ENCODE measurements at regions not wholly inside any gene's neighbourhood (a gene's known extent, or its start where the extent isn't known, plus 50 kb on each side); places are given as distances from the start of the nearest gene placed in this dataset.
"Not testable (repeated sequence)": the region's sequence is repeated elsewhere in the genome, so short reads cannot be mapped to it uniquely, and the experiment has no call there.

DNA sequence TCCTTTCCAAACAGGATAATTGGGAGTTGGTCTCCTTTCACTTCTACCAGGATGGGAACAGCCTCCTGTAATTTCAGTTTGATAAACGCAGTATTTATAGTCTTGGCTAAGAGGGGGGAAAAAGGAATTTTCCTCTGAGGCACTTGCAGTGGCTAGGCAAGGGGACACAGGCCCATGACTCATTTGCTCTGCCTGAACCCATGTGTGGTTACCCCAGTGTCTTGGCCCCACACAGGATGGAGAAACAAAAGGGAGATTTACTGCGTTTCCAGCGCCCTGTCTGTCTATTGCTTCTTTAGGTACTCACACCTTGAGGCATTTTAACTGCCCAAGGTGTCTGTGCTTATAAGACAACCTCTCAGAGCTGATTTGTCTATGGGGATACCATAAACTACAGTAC is 74.8 kb upstream of the NEDD9 start:
- Histone ChIP-seq H3K27ac (ENCODE audit: low read depth in 2 of 2, low read length in 2 of 2) (no peak overlapping the region), H3K4me1 (ENCODE audit: control insufficient read depth in 2 of 2, insufficient read depth in 2 of 2, low read length in 2 of 2) (peaks cover 0 to 3% of the 10 kb centered on the region in 2 donors), H3K9ac (ENCODE audit: low read depth in 1 of 2, low read length in 2 of 2) (no peak overlapping the region)

DNA sequence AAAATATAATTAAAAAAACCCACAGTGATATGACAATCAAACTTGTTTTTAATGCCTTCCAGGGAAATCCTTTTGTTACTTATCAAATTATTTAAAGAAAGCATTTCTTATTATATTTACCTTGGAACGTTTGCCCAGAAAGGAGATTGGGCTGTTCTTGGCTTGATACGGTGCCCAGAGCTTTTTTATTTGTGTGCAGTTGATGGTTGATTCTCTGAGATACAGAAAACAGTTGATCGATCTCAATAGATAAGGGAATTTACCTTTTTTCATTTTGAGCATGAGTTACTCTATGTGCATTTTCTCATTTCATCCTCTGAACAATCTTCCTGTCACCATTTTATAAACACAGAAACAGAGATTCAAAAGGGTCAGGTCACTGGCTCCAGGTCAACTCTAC is 72.5 kb upstream of the NEDD9 start:
- Histone ChIP-seq H3K4me3 (ENCODE audit: low read length in 2 of 2) (no peak overlapping the region), H3K4me1 (ENCODE audit: control insufficient read depth in 2 of 2, insufficient read depth in 2 of 2, low read length in 2 of 2) (no peaks in the 10 kb centered on the region)

More for the DNA sequence above, 74.8 kb upstream of the NEDD9 start:
- H3K27me3 ChIP-seq (ENCODE audit: control insufficient read depth in 2 of 2, insufficient read depth in 2 of 2, low read length in 2 of 2) = no peaks in the 10 kb centered on the region
- H3K36me3 ChIP-seq (ENCODE audit: control insufficient read depth in 2 of 2, insufficient read depth in 2 of 2, low read length in 2 of 2) = no peaks in the 10 kb centered on the region
- no peaks in the 10 kb centered on the region for H3K9me3 ChIP-seq (ENCODE audit: control insufficient read depth in 2 of 2, low read length in 2 of 2)
- H3K4me3 ChIP-seq (ENCODE audit: low read length in 2 of 2) = no peak overlapping the region

DNA sequence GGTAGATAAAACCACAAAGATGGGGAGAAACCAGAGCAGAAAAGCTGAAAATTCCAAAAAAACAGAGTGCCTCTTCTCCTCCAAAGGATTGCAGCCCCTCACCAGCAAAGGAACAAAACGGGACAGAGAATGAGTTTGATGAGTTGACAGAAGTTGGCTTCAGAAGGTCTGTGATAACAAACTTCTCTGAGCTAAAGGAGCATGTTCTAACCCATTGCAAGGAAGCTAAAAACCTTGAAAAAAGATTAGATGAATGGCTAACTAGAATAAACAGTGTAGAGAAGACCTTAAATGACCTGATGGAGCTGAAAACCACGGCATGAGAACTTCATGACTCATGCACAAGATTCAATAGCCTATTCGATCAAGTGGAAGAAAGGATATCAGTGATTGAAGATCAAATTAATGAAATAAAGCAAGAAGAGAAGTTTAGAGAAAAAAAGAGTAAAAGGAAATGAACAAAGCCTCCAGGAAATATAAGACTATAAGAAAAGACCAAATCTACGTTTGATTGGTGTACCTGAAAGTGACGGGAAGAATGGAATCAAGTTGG is 67.5 kb upstream of the NEDD9 start:
- H3K27me3 ChIP-seq (ENCODE audit: control insufficient read depth in 2 of 2, insufficient read depth in 2 of 2, low read length in 2 of 2); H3K9me3 ChIP-seq (ENCODE audit: control insufficient read depth in 2 of 2, low read length in 2 of 2); H3K36me3 ChIP-seq (ENCODE audit: control insufficient read depth in 2 of 2, insufficient read depth in 2 of 2, low read length in 2 of 2); H3K9ac ChIP-seq (ENCODE audit: low read depth in 1 of 2, low read length in 2 of 2); H3K27ac ChIP-seq (ENCODE audit: low read depth in 2 of 2, low read length in 2 of 2); H3K4me3 ChIP-seq (ENCODE audit: low read length in 2 of 2); H3K4me1 ChIP-seq (ENCODE audit: control insufficient read depth in 2 of 2, insufficient read depth in 2 of 2, low read length in 2 of 2): not testable (repeated sequence)

More for the DNA sequence above, 72.5 kb upstream of the NEDD9 start:
- Histone ChIP-seq H3K9me3 (ENCODE audit: control insufficient read depth in 2 of 2, low read length in 2 of 2) (no peaks in the 10 kb centered on the region), H3K27me3 (ENCODE audit: control insufficient read depth in 2 of 2, insufficient read depth in 2 of 2, low read length in 2 of 2) (no peaks in the 10 kb centered on the region), H3K27ac (ENCODE audit: low read depth in 2 of 2, low read length in 2 of 2) (no peak overlapping the region), H3K36me3 (ENCODE audit: control insufficient read depth in 2 of 2, insufficient read depth in 2 of 2, low read length in 2 of 2) (no peaks in the 10 kb centered on the region), H3K9ac (ENCODE audit: low read depth in 1 of 2, low read length in 2 of 2) (no peak overlapping the region)

- not testable (repeated sequence) for H3K36me3 ChIP-seq (ENCODE audit: control insufficient read depth in 2 of 2, insufficient read depth in 2 of 2, low read length in 2 of 2); H3K9ac ChIP-seq (ENCODE audit: low read depth in 1 of 2, low read length in 2 of 2); H3K27ac ChIP-seq (ENCODE audit: low read depth in 2 of 2, low read length in 2 of 2); H3K4me1 ChIP-seq (ENCODE audit: control insufficient read depth in 2 of 2, insufficient read depth in 2 of 2, low read length in 2 of 2); H3K9me3 ChIP-seq (ENCODE audit: control insufficient read depth in 2 of 2, low read length in 2 of 2); H3K4me3 ChIP-seq (ENCODE audit: low read length in 2 of 2); H3K27me3 ChIP-seq (ENCODE audit: control insufficient read depth in 2 of 2, insufficient read depth in 2 of 2, low read length in 2 of 2)
Measured at GRCh38 chr6:11299421-11299784, 66.9 kb upstream of the NEDD9 start.

DNA sequence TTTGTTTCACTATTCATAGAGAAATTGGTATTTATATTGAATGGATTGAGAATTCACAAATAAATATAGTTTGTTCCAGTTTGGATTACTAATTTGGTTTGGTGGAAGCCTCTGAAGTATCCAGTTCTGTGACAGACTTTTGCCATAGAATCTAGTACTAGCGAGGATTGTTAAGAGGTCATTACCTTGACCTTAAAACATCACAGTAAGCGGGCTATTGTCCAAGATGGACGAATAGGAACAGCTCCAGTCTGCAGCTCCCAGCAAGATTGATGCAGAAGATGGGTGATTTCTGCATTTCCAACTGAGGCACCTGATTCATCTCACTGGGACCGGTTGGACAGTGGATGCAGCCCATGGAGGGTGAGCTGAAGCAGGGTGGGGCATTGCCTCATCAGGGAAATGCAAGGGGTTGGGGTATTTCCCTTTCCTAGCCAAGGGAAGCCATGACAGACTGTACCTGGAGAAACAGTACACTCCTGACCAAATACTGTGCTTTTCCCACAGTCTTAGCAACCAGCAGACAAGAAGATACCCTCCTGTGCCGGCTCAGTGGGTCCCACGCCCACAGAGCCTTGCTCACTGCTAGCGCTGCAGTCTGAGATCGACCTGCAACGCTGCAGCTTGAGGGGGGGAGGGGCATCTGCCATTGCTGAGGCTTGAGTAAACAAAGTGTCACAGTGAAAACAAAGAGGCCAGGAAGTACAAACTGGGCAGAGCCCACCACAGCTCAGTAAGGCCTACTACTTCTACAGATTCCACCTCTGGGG is 66.4 kb upstream of the NEDD9 start:
- no peaks in the 10 kb centered on the region for H3K9me3 ChIP-seq (ENCODE audit: control insufficient read depth in 2 of 2, low read length in 2 of 2)
- H3K36me3 ChIP-seq (ENCODE audit: control insufficient read depth in 2 of 2, insufficient read depth in 2 of 2, low read length in 2 of 2) = no peaks in the 10 kb centered on the region
- no peaks in the 10 kb centered on the region for H3K27me3 ChIP-seq (ENCODE audit: control insufficient read depth in 2 of 2, insufficient read depth in 2 of 2, low read length in 2 of 2)
- H3K4me3 ChIP-seq (ENCODE audit: low read length in 2 of 2) = no peak overlapping the region
- H3K4me1 ChIP-seq (ENCODE audit: control insufficient read depth in 2 of 2, insufficient read depth in 2 of 2, low read length in 2 of 2) = peaks cover 5 to 8% of the 10 kb centered on the region in 2 donors
- no peak overlapping the region for H3K9ac ChIP-seq (ENCODE audit: low read depth in 1 of 2, low read length in 2 of 2)
- no peak overlapping the region for H3K27ac ChIP-seq (ENCODE audit: low read depth in 2 of 2, low read length in 2 of 2)

DNA sequence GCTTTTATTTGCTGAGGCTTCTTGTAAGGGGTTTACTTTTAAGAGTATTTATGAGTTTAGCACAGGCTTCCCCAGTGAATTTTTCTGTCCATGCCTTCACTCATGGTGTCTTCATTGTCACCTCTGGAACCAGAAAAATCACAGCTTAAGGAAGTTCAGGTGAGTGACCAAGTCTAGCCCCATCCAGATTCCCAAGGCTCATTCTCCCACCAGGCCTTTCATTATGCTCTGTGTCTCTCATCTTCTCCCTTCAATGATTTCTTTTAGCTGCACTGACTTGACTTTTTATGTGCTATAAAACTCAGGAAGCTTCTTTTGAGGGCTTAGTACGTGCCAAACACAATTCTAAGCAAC is 64.9 kb upstream of the NEDD9 start:
- Histone ChIP-seq H3K9me3 (ENCODE audit: control insufficient read depth in 2 of 2, low read length in 2 of 2) (no peaks in the 10 kb centered on the region), H3K36me3 (ENCODE audit: control insufficient read depth in 2 of 2, insufficient read depth in 2 of 2, low read length in 2 of 2) (no peaks in the 10 kb centered on the region), H3K27me3 (ENCODE audit: control insufficient read depth in 2 of 2, insufficient read depth in 2 of 2, low read length in 2 of 2) (no peaks in the 10 kb centered on the region), H3K4me1 (ENCODE audit: control insufficient read depth in 2 of 2, insufficient read depth in 2 of 2, low read length in 2 of 2) (peaks cover 5 to 10% of the 10 kb centered on the region in 2 donors), H3K9ac (ENCODE audit: low read depth in 1 of 2, low read length in 2 of 2) (peak overlapping the region in 1 of 2 donors; percentile 22), H3K4me3 (ENCODE audit: low read length in 2 of 2) (peak overlapping the region in 1 of 2 donors; percentile 42), H3K27ac (ENCODE audit: low read depth in 2 of 2, low read length in 2 of 2) (peak overlapping the region; percentile 27 to 70)

DNA sequence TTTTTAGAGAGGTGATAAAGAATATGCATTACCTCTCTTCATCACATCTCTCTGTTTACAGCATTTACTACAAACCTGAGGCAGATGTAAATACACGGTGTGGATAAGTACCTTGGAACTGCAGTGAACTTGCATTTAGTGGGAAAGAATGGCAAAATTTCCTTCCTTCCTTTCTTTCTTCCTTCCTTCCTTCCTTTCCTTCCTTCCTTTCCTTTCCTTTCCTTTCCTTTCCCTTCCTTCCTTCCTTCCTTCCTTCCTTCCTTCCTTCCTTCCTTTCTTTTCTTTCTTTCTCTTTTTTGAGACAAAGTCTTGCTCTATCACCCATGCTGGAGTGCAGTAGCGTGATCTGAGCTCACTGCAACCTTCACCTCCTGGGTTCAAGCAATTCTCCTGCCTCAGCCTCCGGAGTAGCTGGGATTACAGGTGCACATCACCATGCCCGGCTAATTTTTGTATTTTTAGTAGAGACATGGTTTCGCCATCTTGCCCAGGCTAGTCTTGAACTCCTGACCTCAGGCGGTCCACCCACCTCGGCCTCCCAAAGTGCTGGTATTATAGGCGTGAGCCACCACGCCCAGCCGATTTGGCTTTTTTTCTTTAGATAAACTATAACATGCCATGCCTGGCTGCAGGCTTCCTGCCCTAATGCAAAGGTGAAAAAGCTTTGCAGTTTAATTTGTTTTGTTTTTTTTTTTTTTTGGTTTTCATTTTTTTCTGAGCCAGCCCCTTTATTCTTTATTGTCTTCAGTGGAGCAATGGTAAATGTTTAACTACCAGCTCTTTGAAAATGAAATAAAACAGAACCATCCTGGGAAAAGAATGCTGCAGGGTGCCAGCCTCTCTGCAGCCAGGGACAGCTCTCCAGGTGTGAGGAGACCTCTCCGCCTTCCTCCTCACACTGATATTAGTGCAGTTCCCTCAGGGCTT is 64.2 kb upstream of the NEDD9 start:
- Histone ChIP-seq H3K4me3 (ENCODE audit: low read length in 2 of 2) (no peak overlapping the region), H3K27me3 (ENCODE audit: control insufficient read depth in 2 of 2, insufficient read depth in 2 of 2, low read length in 2 of 2) (no peaks in the 10 kb centered on the region), H3K9ac (ENCODE audit: low read depth in 1 of 2, low read length in 2 of 2) (peak overlapping the region in 1 of 2 donors; percentile 22), H3K9me3 (ENCODE audit: control insufficient read depth in 2 of 2, low read length in 2 of 2) (no peaks in the 10 kb centered on the region), H3K27ac (ENCODE audit: low read depth in 2 of 2, low read length in 2 of 2) (peak overlapping the region; percentile 56 to 70), H3K36me3 (ENCODE audit: control insufficient read depth in 2 of 2, insufficient read depth in 2 of 2, low read length in 2 of 2) (no peaks in the 10 kb centered on the region), H3K4me1 (ENCODE audit: control insufficient read depth in 2 of 2, insufficient read depth in 2 of 2, low read length in 2 of 2) (peaks cover 5 to 11% of the 10 kb centered on the region in 2 donors)

GRCh38 chr6:11295969-11296368 is 63.5 kb upstream of the NEDD9 start:
- Histone ChIP-seq H3K36me3 (ENCODE audit: control insufficient read depth in 2 of 2, insufficient read depth in 2 of 2, low read length in 2 of 2) (no peaks in the 10 kb centered on the region), H3K9me3 (ENCODE audit: control insufficient read depth in 2 of 2, low read length in 2 of 2) (no peaks in the 10 kb centered on the region), H3K4me3 (ENCODE audit: low read length in 2 of 2) (no peak overlapping the region), H3K27me3 (ENCODE audit: control insufficient read depth in 2 of 2, insufficient read depth in 2 of 2, low read length in 2 of 2) (no peaks in the 10 kb centered on the region), H3K4me1 (ENCODE audit: control insufficient read depth in 2 of 2, insufficient read depth in 2 of 2, low read length in 2 of 2) (peaks cover 5 to 11% of the 10 kb centered on the region in 2 donors), H3K27ac (ENCODE audit: low read depth in 2 of 2, low read length in 2 of 2) (no peak overlapping the region), H3K9ac (ENCODE audit: low read depth in 1 of 2, low read length in 2 of 2) (no peak overlapping the region)

- Histone ChIP-seq H3K27ac (ENCODE audit: low read depth in 2 of 2, low read length in 2 of 2) (no peak overlapping the region), H3K27me3 (ENCODE audit: control insufficient read depth in 2 of 2, insufficient read depth in 2 of 2, low read length in 2 of 2) (no peaks in the 10 kb centered on the region), H3K36me3 (ENCODE audit: control insufficient read depth in 2 of 2, insufficient read depth in 2 of 2, low read length in 2 of 2) (no peaks in the 10 kb centered on the region), H3K9ac (ENCODE audit: low read depth in 1 of 2, low read length in 2 of 2) (no peak overlapping the region), H3K4me3 (ENCODE audit: low read length in 2 of 2) (no peak overlapping the region), H3K9me3 (ENCODE audit: control insufficient read depth in 2 of 2, low read length in 2 of 2) (no peaks in the 10 kb centered on the region), H3K4me1 (ENCODE audit: control insufficient read depth in 2 of 2, insufficient read depth in 2 of 2, low read length in 2 of 2) (peaks cover 5 to 11% of the 10 kb centered on the region in 2 donors)
Measured at GRCh38 chr6:11294228-11294627, 61.8 kb upstream of the NEDD9 start.

All from mucosa of rectum (tissue), 2 donors.